HG02759 (cell line): ENCODE measurements at regions not wholly inside any gene's neighbourhood (a gene's known extent, or its start where the extent isn't known, plus 50 kb on each side); places are given as distances from the start of the nearest gene placed in this dataset.

Experiments
- ATAC-seq: cut with Tn5 transposase; IDR thresholded peaks from one replicate; pipeline ENCODE4 v1.9.1; 2021; ENCODE audit warnings: mild to moderate bottlenecking, moderate library complexity; ENCODE audit not compliant: unreplicated experiment

DNA sequence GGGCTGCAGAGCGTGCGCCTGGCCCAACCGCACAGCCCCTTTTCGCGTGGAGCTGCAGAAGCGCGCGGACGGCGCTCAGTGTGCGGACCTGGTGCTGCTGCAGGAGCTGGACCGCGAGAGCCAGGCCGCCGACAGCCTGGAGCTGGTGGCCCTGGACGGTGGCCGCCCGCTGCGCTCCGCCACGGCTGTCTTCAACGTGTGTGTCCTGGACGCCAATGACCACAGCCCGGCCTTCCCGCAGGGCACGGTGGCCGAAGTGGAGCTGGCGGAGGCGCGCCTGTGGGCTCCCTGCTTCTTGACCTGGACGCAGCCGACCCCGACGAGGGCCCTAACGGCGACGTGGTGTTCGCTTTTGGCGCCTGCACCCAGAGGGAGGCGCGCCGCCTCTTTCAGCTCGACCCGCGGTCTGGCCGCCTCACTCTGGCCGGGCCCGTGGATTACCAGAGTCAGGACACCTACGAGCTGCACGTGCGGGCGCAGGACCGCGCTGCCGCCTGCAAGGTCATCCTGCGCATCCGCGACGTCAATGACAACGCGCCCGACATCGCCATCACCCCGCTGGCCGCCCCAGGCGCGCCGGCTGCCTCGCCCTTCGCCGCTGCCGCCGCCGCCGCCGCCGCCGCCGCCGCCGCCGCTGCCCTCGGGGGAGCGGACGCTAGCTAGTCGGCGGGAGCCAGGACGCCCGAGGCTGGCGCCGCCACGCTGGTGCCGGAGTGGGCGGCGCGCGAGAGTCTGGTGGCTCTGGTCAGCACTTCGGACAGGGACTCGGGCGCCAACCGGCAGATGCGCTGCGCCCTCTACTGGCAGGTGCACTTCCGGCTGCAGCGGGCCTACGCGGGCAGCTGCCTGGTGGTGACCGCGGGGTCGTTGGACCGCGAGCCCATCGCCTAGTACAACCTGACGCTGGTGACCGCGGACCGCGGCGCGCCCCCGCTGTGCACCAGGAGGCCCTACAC is 172.2 kb downstream of the OLFM4 start:
- no peak for ATAC-seq

GRCh38 chr13:53201454-53202225 is 173.0 kb downstream of the OLFM4 start:
- ATAC-seq = no peak

DNA sequence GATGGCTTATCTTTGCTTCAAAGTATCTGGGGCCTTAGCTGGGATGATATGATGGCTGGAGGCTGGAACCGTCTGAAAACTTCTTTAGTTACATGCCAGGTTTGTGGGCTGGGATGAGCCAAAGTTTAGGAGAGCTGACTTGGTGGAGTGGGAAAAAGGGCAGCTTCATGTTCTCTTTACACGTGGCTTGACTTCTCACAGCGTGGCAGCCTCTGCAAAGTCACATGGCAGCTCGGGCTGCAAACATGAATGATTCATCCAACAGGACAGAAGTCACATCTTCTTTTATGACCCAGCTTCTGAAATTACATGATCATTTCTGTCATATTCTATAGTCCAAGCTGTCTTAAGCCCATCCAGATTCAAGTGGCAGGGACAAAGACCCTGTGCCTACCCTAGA is 176.0 kb downstream of the OLFM4 start:
- no peak for ATAC-seq

DNA sequence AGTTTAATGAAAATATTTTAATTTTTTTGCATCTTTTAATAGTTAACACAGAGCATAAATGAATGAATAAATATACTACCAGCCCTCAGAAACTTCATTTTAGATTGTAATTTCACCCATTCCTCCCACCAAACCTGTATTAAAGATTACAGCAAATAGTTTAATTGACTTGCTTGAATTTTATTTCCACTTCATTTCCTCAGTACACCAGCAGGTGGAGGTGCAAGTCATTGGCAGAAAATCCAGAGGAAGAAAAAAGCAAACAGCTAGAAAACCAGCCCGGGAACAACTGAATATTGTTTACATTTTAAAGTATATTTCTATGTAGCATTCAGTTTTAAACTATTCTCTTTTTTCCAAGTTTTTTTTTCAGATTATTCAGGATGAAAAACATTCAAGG is 177.8 kb downstream of the OLFM4 start:
- no peak for ATAC-seq

- no peak for ATAC-seq
Measured at GRCh38 chr13:53207556-53207955, 178.9 kb downstream of the OLFM4 start.

- no peak for ATAC-seq
Measured at GRCh38 chr13:53214433-53214832, 185.8 kb downstream of the OLFM4 start.

- ATAC-seq = no peak
Measured at GRCh38 chr13:53215563-53215962, 186.9 kb downstream of the OLFM4 start.

DNA sequence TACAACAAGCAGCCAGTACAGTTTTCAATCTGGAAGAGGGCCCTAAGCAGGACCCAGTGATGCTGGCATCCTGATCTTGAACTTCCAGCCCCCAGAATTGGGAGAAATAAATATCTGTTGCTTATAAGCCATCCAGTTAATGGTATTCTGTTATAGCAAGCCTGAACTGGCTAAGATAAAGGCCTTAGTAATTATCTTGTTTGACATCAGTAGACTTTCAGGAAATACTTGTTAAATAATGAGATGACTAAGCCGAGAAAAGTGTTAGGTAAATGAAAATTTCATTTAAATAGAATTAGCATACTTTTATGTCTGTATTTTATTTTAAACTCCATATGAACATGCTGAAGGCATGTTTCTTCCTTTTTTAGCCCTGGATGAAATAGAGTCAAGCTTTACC is 188.2 kb downstream of the OLFM4 start:
- no peak for ATAC-seq

GRCh38 chr13:53217194-53217593 is 188.6 kb downstream of the OLFM4 start:
- no peak for ATAC-seq

GRCh38 chr13:53220038-53220437 is 191.4 kb downstream of the OLFM4 start:
- no peak for ATAC-seq

DNA sequence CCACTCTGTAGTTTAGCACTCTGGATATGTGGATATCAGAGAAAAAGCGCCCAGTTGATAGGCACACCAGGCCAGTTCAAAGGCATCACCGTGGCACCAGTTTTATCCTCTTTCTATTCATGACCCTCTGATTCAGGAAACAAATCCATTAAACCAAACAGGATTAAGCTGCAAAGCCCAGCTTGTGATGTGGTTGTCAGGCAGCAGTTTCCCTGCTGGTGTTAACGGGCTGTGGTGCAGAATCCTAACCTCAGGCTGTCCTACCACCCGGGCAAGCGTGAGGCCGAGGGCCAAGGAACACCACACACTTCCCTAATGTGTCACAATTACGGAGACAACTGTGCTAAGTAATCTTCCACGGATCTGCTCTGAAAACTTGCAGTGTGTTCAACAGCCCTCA is 209.1 kb downstream of the OLFM4 start:
- no peak for ATAC-seq

GRCh38 chr13:53238261-53238660 is 209.6 kb downstream of the OLFM4 start:
- no peak for ATAC-seq

GRCh38 chr13:53240401-53241025 is 211.9 kb downstream of the OLFM4 start:
- no peak for ATAC-seq

- no peak for ATAC-seq
Measured at GRCh38 chr13:53241891-53242348, 213.3 kb downstream of the OLFM4 start.

DNA sequence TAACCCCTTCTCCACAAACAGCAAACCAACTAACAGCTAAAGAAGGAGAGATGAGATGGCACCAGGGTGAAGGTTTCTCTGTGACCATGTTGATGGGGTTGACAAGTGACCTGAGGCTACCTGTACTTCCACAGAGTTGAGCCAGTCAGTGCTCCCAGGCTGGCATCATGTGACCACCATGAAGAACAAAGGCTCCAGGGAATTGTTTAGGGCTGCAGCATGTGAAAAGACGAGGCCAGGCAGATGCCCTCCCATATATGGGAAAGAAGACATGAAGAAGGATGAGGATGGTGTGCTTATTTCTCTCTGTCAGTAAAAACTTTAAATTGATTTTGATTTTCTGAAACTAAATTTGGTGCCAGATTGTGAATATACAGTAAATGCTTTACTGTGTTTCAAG is 220.6 kb downstream of the OLFM4 start:
- no peak for ATAC-seq

DNA sequence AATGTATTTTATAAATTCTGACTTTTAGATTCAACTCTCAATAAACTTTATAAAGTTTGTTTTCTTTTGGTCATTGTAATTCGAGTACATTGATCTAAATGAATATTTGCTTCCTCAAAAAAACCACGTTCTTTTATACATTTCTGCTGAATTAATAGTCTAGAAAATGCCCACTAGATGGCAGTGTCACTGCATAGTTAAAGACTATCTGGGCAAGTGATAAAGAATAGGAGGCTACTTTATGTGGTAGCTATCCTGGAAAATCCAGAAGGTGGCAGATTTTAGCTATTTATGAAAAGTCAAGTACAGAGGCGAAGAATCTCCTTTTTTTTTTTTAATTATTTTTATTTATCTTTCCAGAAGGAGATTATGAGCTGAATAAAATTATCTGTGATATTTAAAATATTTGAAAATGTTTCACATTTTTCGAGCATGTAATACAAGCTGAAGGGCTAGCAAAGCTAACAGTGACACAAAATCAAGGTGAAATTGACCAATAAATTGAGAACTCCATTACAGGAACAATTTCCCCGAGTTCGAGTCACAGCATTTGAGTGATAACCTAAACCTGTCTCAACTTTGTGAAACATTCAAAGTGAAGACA is 221.8 kb downstream of the OLFM4 start:
- peak; percentile 76 for ATAC-seq

DNA sequence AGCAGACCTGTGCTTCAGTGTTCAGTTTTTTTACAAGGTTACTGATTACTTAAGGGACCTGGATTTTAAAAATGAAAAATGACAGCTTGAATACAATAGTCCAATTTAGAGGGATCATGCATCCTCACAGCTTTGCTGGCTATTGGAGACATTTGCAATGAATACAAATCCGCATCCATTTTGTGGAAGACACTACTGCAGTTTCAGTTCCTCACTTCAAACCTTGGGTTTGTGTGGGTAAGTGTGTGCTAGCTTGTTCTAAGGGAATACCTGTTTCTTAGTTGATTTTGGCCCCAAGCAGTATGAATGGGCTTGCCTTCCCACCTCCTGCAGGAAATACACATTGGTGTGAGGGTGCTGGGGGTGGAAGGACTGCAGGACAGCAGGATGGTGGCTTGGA is 222.4 kb downstream of the OLFM4 start:
- ATAC-seq = no peak

DNA sequence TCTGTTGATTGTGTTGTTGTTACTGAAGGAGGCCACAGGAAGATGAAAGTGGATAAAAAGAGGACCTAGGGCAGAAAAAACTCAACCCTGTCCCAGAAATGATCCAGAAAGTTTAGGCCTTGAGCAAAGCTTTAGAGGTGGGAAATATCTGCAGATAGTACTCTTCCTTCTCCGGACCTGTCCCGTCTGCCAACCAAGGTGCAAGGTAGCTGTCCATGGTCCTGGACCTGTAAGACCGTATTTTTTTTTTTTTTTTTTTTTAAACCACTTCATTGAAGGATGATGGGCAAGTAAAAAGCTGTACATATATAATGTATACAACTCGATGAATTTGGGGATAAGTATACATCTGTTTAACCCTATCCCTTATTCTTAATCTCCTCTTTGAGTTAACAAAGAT is 225.9 kb downstream of the OLFM4 start:
- ATAC-seq = no peak

GRCh38 chr13:53255795-53256194 is 227.2 kb downstream of the OLFM4 start:
- no peak for ATAC-seq

- ATAC-seq = no peak
Measured at GRCh38 chr13:53260594-53260993, 232.0 kb downstream of the OLFM4 start.

DNA sequence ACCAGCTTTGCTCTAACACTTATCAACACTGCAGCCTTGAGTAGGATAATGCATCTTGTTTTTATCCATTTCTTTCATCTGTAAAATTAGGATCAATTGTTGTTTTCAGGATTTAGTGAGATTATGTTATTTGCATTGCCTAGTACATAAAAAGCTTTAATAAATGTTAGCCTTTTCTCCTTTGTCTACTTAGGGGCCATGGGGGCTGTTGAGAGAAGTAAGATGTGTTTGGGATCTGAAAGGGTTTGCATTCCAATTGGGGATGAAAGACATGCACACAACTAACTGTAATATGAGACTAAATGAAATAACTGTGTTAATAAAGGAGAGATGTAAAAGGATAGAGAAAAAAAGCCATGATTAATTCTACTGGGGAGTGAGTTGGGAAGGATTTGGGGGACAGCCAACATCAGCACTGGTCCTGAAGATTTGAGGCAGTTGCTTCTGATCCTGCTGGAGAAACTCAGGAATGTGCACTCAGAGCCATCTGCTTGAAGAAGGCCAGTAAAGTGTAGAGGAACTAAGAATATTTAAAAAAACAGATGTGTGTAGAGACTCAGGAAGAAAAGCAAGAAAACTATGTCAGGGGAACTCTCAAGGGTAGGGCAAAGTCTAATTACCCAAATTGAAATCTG is 236.3 kb downstream of the OLFM4 start:
- ATAC-seq = no peak
